Lower leg skin (tissue), 4 donors: ENCODE measurements at regions not wholly inside any gene's neighbourhood (a gene's known extent, or its start where the extent isn't known, plus 50 kb on each side); places are given as distances from the start of the nearest gene placed in this dataset.

ENCODE experiments used
- DNase-seq, 2 donors: peaks; one replicate each; pipeline ENCODE4 v3.0.0-alpha.2; 2019; ENCODE audit warnings: low spot score in 2 of 2
- H3K4me3 ChIP-seq: fragments of 200-600 bp; sonication (generic); 2 replicates; pipeline ENCODE4 v1.5.1; 2017; ENCODE audit warnings: mild to moderate bottlenecking, low read depth; ENCODE audit not compliant: poor library complexity, severe bottlenecking
- CTCF ChIP-seq, 3 donors: fragments of 450-650 bp; IDR thresholded peaks; one replicate each; pipeline ENCODE4 v1.5.1; 2016; ENCODE audit warnings: antibody characterized with exemption in 3 of 3, mild to moderate bottlenecking in 3 of 3, moderate library complexity in 2 of 3
- POLR2A ChIP-seq, 2 donors: fragments of 450-650 bp; IDR thresholded peaks; one replicate each; pipeline ENCODE4 v1.6.1; 2016 to 2017; ENCODE audit warnings: antibody characterized with exemption in 2 of 2, mild to moderate bottlenecking in 1 of 2, moderate library complexity in 1 of 2
- WGBS, 2 donors: methylation state at CpG; one replicate each; pipeline ENCODE4 v1.1.5; 2018; 5-methylcytosine and 5-hydroxymethylcytosine counted together
- intact Hi-C: fragments of 100-400 bp; cut with DNase I; formaldehyde crosslinking; loops from one replicate; pipeline ENCODE4 v1.15.0; 2023; ENCODE audit warnings: low total_unique reads

DNA sequence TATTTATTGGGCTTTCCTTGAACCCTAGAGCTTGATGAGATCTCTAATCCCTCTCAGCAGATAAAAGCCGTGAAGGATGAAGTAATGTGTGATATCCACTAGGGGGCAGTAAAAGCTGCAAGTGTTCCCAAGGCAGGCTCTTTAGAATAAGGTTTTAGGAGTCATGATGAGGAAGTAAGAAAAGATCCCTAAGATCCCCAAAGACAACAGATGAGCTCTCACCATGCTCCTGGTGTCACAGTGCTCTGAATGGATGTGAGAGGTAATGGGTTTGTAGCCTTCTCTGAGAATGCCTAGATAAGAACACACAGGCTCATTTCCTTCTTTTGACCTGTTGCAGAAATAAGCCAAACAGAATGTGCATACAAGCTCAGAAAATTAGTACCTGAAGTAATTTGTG lies 70.4 kb upstream of the ITPRID1 start:
- TF ChIP-seq CTCF (IDR thresholded peaks at IDR 0.05) (no peak), POLR2A (IDR thresholded peaks at IDR 0.05) (no peak)
- 0 to 5% methylated on average over 1 of the region's 1 CpG for WGBS, 2 donors
- no peak for DNase-seq
- no peak overlapping the region for H3K4me3 ChIP-seq
- intact Hi-C loops = loop anchor here (10.0 kb wide), 1 partner anchor 191 kb away; no protein-coding TSS in a partner anchor

DNA sequence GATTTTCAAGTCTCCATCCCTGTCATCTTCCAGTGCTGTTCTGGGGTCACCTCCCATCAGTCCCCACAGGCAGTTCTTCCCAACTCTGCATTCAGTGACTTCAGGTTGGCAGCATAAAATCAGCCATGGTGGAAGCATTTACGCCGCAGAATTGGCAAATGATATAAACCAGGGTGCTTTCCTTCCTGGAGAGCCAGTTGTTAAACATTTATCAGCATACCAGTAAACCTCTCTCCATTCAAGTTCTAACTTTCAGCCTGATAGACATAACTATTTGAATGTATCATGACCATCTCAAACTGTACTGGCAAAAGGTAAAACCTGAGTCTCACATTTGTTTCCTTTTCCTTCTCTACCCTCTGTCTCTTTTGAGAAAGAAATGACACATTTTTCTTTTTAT lies 69.7 kb upstream of the ITPRID1 start:
- DNase-seq = no peak
- no peak for TF ChIP-seq CTCF (IDR thresholded peaks at IDR 0.05)
- no peak for TF ChIP-seq POLR2A (IDR thresholded peaks at IDR 0.05)
- no peak overlapping the region for H3K4me3 ChIP-seq
- WGBS, 2 donors = 44 to 50% methylated on average over 2 of the region's 2 CpGs
- intact Hi-C loops = loop anchor here (10.0 kb wide), 1 partner anchor 191 kb away; no protein-coding TSS in a partner anchor

DNA sequence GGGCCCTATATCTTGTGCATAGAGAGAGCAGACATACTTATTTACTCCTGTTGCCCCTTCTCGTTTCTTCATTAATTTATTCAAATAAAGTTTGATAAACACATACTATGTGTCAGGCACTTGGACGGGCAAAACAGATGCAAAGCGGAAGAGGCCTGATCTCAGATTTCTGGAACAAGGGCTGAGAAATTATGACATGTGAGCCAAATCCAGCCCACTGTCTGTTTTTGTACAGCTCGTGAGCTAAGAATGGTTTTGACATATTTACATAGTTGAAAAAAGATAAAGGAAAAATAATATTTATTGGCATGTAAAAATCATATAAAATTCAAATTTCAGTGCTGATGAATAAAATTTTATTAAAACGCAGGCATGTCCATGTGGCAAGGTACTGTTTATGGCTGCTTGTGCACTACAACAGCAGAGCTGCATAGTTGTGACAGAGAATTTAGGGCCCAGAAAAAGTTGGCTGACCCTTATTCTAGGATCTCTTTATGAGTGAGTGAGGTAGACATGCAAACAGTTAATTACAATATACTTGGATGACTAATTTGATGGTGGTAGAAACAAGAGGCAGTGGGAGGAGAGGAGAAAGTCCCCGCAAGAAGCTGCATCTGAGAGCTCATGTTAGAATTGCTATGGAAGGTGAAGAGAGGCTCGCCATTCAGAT lies 68.1 kb upstream of the ITPRID1 start:
- intact Hi-C loops = loop anchor here (5.0 to 10.0 kb wide), 2 partner anchors 189 to 291 kb away; no protein-coding TSS in a partner anchor
- TF ChIP-seq POLR2A (IDR thresholded peaks at IDR 0.05) (no peak), CTCF (IDR thresholded peaks at IDR 0.05) (no peak)
- no peak for DNase-seq
- 77 to 82% methylated on average over 7 of the region's 7 CpGs for WGBS, 2 donors
- no peak overlapping the region for H3K4me3 ChIP-seq

DNA sequence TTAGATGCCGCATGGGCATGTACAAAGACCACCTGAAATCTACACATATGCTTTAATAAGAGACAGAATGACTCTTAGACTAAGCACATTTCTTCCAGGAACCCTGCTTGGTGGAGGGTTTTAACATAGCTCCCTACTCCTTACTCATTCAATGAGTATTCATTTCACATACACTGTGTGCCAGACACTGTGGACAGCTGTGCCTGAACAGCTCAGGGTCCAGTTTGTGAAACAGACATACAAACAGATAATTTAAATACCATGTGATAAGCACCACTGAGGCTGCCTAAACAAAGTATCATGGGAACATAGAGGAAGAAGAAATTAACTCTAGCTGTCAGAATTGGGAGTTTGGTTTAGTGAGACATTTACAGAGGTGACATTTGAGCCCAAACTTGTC lies 65.2 kb upstream of the ITPRID1 start:
- DNase-seq = no peak
- WGBS, 2 donors = 95 to 97% methylated on average over 1 of the region's 1 CpG
- H3K4me3 ChIP-seq = no peak overlapping the region
- intact Hi-C loops = loop anchor here (5.0 to 10.0 kb wide), 2 partner anchors 186 to 289 kb away; no protein-coding TSS in a partner anchor
- TF ChIP-seq POLR2A (IDR thresholded peaks at IDR 0.05) = no peak
- no peak for TF ChIP-seq CTCF (IDR thresholded peaks at IDR 0.05)

DNA sequence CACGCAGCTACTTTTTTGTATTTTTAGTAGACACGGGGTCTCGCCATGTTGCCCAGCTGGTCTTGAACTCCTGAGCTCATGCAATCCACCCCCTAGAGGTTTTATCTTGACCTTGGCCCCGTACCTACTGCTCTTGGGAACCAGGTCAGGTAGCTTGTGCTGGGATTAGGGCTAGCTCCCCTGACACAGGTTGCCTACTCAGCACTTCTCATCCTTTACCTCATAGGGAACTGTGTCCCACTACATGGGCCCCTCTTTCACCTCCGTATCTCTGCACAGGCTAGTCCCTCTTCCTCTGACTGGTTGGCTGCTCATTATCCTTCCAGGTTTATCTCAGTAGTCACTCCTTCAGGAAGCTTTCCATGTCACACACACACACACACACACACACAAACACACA lies 58.0 kb upstream of the ITPRID1 start:
- intact Hi-C loops = no loop called here
- WGBS, 2 donors = 90 to 93% methylated on average over 5 of the region's 5 CpGs
- no peak for DNase-seq
- TF ChIP-seq POLR2A (IDR thresholded peaks at IDR 0.05) = no peak
- TF ChIP-seq CTCF (IDR thresholded peaks at IDR 0.05) = no peak
- H3K4me3 ChIP-seq = no peak overlapping the region
